Stimulated activated CD4-positive, alpha-beta T cell treated with anti-CD3 and anti-CD28 coated beads, TNF-alpha, amount 100 ng/mL, for 48 hours (primary cell): ENCODE measurements at regions not wholly inside any gene's neighbourhood (a gene's known extent, or its start where the extent isn't known, plus 50 kb on each side); places are given as distances from the start of the nearest gene placed in this dataset.
"Not testable (repeated sequence)": the region's sequence is repeated elsewhere in the genome, so short reads cannot be mapped to it uniquely, and the experiment has no call there.

Source experiments
- DNase-seq, 3 donors: peaks; one replicate each; pipeline ENCODE4 v3.0.0-alpha.2; 2020; ENCODE audit warnings: low read depth in 3 of 3

DNA sequence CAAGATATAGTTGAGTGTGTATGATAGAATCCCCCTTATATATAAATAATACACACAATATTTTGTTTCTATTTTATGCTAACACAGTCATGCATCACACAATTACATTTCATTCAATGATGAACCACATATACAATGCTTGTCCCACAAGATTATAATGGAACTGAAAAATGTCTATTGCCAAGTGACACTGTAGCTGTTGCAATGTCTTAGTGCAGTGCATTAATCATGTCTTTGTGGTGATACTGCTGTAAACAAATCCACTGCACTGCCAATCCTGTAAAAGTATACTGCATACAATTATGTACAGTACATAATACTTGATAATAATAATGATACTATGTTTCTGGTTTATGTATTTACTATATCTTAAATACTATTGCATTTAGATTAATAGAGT lies 512.1 kb upstream of the CNTN3 start:
- no peak for DNase-seq

DNA sequence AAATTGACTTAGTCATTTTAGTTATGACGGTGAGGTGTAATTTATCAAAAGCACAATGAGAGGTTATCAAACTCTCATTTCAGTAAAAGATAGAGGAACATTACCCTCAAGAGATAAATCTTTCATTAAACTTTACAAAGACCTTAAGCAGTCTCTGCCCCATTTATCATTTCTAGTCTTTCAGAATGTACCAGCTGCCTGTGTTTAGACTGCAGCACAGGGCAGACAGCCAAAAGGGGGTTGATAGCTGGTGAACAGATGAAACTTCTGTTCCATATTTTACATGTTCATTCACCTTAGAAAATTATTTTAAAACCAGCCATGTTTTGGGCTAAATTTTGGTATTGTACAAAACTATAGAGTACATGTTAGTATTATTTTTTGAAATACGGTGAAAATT lies 514.6 kb upstream of the CNTN3 start:
- DNase-seq = no peak

DNA sequence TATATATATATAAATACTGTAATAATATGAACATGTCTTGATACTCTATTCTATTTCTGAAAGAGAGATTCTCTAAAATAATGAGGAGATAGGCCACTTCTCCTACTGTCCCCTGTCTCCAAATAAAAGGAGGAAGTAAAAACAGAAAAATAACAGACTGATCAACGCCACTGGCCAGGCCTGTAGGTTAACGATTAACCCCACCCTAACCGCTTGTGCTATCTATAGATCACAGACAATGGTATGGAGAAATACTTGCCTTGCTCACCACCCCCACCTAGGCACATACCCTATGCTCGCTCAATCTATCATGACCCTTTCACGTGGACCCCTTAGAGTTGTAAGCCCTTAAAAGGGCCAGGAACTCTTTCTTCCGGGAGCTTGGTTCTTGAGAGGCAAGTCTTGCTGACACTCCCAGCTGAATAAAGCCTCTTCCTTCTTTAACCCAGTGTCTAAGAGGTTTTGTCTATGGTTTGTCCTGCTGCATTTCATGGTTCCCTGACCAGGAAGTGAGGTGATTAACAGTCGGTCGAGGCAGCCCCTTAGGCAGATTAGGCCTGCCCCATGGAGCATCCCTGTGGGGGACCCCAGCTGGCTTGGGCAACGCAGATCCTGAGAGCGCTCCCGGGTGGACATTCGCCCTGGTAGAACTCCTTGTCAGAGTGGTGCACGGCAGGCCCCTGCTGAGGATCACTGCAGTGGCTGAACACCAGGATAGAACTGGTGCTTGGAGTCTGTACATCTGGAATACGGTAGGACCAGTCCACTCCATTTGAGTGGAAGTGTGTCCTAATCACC lies 521.8 kb upstream of the CNTN3 start:
- DNase-seq = no peak

DNA sequence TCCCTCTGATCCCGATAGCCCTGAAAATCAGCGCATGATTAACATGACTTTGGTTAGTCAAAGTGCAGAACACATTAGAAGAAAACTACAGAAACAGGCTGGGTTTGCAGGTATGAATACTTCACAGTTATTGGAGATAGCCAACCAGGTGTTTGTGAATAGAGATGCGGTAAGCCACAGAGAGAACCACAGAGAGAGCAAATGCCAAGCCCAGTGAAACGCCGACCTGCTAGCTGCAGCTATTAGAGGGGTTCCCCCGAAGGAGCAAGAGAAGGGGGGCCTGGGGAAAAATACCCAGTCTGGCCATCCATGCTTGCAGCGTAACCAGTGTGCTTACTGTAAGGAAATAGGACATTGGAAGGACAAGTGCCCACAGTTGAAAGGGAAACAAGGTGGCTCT lies 523.9 kb upstream of the CNTN3 start:
- DNase-seq = no peak

DNA sequence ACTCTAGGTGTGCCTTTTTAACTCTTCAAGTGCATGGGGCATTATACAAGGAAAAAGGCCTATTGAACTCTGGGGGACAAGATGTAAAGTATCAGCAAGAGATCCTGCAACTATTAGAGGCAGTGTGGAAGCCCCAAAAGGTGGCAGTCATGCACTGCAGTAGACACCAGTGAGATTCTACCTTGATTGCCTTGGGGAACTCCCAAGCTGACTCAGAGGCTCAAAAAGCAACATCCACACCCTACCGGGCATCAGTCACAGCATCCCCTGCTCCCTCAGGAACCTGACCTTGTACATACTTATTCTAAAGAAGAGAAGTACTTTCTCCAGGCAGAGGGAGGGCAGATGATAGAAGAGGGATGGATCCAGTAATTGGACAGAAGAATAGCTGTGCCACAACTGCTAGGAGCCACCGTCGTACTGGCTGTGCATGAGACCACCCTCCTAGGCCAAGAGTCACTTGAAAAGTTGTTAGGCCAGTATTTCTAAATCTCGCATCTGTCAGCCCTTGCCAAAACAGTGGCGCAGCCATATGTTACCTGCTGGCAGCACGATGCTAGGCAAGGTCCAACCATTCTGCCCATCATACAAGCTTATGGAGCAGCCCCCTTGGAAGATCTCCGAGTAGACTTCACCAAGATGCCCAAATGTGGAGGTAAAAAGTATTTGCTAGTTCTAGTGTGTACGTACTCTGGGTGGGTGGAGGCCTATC lies 523.1 kb upstream of the FRG2C start:
- no peak for DNase-seq

DNA sequence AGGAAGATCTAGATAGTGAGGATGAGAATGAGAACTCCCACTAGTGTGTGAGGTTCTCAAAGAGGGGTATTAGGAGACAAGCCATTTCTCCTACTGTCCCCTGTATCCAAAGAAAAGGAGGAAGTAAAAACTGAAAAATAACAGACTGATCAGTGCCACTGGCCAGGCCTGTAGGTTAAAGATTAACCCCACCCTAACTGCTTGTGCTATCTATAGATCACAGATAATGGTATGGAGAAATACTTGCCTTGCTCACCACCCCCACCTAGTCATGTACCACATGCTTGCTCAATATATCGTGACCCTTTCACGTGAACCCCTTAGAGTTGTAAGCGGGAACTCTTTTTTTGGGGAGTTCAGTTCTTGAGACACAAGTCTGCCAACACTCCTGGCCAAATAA lies 519.7 kb upstream of the FRG2C start:
- no peak for DNase-seq

DNA sequence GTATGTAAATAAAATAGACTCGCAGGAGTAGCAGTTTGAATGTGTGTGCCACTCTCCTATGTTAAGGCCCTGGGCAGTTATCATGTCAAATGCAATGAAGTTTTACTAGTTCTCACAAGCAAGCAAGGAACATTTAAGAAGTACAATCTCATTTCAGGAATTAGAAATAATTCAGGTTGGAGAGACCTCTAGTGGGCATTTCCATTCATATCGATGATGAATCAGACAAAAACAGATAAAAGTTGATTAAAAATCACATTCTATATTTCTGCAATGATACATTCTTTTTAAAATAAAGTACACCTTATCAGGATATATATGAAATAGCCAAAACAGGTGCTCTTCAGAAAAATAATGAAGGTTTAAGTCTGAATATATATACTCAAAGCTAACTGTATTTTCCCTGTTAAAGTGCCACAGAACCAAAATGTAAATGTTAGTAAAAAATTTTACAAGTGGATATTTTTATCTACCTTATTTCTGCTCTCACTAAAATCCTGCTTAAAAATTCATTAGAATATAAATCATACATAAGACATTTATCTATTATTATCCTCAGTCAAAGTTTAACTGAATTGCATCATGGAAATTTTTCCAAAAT lies 492.4 kb upstream of the FRG2C start:
- no peak for DNase-seq

DNA sequence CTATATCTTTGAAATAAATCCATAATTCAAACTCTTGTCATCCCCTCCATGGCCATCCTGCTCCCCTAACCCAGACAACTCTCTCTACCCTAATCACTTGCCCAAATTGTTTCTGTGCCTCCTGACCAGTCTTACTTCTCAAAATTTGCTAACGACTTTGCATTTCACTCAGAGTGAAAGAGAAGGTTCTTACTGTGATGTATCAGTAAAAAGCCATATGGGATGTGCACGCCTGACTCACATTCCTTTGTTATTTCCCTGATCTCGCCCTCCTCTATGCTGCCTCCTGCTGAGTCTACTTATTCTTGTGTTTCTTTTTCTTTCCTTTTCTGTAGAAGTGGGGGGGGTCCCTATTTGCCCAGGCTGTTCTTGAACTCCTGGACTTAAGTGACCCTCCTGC lies 487.2 kb upstream of the FRG2C start:
- DNase-seq = no peak

DNA sequence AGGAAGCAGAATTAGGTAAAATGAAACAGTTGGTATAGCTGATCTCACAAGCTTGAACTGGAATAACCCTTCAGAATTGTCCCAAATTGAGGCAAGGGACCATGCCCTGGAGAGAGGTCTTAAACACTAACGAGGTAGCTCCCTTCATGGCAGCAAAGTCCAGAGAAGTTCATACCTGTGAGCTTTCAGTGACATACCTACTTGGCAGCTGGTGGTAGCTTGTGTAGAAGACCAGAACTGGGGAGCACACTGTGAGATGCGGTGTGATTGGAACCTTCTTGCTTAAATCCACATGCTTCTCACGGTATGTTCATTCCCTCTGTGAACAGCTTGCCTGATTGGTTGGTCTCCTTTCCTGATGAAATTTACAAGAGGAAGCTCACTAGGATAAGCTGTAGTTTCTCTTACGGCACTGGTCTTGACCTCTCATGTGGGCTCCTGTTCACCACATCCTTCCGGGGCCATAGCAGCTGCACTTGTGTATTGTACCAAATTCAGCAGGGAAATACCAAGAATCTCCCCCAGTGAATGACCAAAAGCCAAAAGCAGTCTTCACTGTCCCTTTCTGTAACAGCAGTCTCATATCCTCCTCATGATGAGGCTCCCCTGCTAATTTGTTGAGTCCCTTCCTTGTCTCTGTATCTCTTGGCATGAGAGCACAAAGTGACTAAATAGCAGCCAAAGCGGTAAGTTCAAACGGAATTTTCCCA lies 483.7 kb upstream of the FRG2C start:
- DNase-seq = no peak

DNA sequence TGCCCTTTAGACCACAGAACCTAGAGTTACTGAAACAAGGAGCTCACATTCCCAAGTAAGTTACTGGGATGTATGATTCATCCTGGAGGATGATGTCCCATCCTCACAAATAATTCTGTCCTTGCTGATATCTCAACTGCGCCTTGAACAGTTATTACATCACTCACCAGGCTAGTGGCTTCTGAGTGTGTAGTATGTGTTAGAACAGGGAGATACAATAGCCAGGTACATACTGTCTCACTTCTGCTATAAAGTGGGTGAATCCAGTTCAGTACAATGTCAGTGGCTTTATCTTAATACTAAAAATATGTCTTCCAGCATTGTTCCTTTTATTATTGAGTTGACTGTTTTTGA lies 483.2 kb upstream of the FRG2C start:
- DNase-seq = no peak

DNA sequence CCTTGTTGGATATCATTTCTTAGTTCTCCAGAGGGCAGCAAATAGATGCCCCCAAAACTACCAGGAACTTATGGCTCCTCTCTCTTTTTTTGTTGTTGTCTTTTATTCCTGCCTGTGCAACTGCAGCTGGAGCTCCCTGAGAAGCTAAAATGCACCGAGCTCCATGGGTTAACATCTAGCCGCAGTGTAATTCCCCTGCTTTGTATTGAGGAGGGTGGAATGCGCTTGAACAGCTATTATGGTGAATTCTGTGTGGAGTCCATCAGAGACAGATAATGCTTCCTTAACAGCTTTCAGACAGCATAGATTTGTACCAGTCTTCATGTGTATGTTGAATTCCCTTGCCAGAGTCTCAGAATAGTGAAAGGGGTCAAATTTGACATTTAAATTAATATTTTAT lies 475.2 kb upstream of the FRG2C start:
- DNase-seq = no peak

DNA sequence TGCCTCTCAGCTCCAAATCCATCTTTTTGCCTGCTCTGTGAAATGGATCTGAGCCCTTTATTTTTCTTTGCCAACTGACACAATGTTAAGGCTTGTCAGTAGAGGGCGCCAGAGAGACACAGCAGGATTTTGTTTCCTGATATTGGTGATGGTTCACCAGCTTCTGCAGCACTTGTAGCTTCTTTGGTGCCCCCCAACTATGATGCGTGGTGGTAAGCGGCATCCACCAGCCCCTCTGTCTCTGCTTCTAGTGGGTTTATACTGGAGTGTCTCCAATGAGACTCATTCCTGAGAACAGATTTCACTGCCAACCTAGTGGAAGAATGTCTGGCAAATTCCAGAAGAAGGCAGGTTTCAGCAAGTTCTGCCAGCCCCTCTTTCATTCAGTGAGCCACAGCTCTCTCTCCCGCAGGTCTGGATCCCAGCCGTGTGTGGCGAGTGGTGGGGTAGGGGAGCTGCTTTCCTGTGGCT lies 471.9 kb upstream of the FRG2C start:
- DNase-seq = peak in 2 of 3 donors; percentile 21 to 41

DNA sequence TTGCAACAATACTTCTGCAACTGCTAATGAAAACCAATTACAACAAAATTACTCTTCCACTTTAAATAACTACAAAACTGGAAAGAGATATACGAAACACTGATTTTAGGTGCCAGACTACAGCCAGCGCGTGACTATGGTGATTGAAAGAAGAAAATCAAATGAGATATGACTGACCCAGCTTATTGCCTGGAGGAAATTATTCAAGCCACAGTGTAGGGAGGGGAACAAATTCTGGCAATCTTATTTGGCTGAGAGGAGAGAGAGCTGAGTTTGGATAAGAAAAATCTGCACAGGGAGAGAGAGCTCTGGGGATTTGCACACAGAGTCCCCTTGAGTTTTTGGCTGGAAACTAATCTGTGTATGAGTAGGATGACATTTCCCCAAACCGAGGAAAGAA lies 470.3 kb upstream of the FRG2C start:
- no peak for DNase-seq

DNA sequence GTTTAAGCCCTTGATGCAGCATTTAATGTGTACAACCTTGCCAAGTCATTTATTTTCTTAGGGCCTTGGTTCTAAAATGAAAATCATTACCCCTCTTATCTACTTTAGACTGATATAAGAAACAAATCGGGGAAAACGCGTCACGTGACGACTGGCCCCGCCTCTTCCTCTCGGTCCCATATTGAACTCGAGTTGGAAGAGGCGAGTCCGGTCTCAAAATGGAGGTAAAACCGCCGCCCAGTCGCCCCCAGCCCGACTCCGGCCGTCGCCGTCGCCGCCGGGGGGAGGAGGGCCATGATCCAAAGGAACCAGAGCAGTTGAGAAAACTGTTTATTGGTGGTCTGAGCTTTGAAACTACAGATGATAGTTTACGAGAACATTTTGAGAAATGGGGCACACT lies 449.8 kb upstream of the FRG2C start:
- DNase-seq = not testable (repeated sequence)

DNA sequence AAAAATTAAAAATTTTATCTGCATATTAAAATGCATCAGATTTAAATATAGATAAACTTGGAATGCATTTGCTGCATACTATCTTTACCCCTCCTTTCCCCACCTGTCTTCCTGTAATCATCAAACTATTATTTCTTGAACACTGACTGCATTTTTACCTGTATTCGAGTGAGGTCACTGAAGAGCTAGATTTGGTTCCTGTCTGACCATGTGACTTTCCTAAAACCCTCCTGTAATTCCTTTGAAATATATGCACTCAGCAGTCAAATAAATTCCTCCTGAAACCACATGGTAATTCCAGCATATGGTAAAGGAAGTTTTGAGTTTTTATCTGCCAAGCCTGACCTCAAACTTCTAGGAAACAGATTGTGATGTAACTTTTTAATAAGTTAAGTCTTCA lies 445.6 kb upstream of the FRG2C start:
- no peak for DNase-seq

DNA sequence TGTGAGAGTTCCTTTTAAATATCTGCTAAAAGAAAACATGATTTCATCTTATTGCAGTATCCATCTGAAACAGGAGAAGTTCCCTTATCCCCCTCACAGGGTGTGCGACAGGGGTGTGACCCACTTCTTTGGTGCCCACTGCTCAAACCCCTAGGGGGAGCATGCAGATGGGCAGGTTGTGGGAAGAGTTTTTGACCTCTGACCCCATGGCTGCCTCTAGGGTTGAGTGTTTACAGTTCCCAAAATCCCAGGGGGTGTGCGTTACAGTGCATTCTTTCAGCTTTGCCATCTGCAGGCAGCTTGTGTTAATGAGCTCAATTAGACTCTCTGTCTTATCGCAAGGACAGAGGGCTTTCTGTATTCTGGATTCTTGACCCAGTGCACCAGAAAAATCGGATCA lies 443.2 kb upstream of the FRG2C start:
- no peak for DNase-seq

DNA sequence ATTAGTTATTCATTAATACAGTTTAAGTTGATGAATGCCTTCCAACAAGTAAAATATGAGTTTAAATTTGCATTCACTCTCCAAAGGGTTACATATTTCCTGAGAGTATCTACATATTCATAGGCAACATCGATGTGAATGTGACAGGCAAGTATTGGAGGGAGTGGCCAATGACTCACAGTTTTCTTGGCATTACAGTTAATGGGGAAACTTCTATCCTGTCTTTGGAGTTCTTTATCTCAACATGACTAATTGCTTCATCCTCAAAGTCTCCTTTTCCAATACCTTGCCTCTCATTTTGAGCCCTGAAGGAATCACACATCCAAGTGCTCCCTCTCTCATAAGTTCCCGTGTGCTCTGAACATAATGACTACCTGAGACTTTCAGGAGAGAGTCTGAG lies 439.7 kb upstream of the FRG2C start:
- no peak for DNase-seq

DNA sequence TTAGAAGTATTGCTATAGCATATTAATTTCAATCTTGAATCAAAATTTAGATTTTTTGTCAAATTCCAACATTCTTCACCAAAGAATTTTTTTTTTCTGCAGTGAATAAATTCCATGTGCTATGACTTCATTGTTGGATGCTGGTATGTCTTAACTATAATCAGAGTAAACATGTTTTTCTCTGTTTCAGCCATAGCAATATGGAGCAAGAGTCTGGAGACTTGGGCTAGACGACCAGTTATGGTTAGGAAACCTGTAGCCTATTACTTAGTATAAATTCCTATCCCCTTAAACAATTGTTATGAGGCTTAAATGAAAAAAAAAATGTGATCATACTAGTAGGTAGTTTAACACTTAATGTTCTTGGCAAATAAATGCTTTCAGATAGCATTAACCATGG lies 431.9 kb upstream of the FRG2C start:
- no peak for DNase-seq

DNA sequence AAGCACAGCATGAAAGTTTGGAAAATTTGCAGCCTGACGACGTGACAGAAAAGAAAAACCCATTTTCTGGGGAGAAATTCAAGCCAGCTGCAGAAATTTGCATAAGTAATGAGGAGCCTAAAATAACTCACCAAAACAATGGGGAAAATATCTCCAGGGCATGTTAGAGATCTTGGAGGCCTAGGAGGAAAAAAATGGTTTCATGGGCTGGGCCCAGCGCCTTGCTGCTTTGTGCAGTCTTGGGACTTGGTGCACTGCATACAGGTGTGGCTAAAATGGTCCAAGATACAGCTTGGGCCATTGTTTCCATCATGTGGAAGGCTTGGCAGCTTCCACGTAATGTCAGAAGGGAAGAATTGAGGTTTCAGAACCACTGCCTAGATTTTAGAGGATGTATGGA lies 428.5 kb upstream of the FRG2C start:
- no peak for DNase-seq

DNA sequence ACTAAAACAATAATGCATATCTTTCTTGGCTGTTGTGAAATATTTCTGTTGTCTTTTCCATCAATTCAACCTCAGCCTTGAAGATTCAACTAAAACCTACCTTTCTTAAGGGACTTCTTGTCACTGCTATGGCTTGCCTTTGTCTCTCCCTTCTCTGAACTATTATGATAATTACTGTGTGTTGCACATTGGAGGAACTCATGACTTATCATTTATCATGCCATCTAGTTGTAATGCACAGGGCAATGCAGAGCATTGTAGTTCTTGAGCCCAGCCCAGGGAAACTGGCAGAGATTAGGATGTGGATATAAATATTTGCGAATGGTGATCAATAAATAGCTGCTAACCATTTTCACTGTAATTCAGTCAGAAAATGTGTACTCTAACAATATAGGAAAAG lies 427.1 kb upstream of the FRG2C start:
- no peak for DNase-seq

DNA sequence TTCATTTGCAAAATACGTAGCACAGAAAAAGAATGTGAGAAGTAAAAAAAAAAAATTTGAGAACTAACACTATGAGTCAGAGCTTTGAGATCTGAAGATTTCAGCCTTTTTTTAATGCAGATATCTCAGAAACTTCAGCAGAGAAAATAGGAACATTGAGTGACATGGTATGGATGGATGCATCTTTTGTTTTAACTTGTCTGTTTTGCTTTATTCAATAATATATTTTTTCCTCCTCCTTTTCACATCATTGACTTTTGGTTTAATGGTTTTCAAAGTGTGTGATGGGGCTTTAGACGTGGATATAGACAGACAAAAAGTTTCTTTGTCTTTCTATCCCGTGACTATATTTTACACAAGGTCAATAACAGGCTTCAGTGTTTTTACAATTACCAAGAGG lies 426.7 kb upstream of the FRG2C start:
- no peak for DNase-seq

DNA sequence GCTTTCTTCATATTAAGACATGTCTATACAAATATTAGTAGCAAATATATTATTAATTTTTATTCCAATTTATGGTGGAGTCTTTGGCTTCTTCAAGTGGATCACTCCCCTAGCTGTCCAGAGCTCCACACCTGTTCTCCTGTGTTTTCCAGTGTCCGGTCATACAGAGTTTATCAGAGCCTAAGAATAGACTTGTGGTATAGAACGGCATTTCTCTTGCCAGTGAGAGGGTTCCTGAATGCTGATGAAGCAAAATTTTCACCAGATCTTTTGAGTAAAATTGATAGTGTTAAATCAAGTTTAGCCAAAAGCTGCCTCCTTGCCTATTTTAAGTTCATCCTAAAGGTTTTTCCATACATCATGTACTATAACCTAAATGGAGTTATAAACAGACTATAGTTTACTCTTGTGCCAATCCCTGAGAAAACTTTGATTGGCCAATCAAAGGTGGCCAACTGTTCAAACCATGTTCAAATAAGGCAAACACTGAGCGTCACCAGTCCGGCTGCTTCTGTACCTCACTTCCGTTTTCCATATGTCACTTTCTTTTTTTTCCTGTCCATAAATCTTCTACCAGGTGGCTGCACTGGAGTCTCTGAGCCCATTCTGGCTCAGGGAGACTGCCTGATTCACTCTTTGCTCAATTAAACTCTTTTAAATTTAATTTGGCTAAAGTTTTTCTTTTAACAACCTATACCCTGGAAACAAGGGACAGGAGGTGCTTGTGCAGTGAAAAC lies 422.7 kb upstream of the FRG2C start:
- not testable (repeated sequence) for DNase-seq
